Activated CD4-positive, alpha-beta memory T cell treated with anti-CD3 and anti-CD28 coated beads for 36 hours (primary cell): ENCODE measurements at regions not wholly inside any gene's neighbourhood (a gene's known extent, or its start where the extent isn't known, plus 50 kb on each side); places are given as distances from the start of the nearest gene placed in this dataset.

Experiments
- CTCF ChIA-PET: fragments of 350-600 bp; sonication (Branson Sonifier 250); formaldehyde crosslinking; loops from one replicate; lab custom pipeline; 2021; ENCODE audit warnings: antibody characterized with exemption, inconsistent platforms; lab: Charles Lee
- POLR2A ChIA-PET: fragments of 350-600 bp; sonication (Branson Sonifier 250); formaldehyde crosslinking; loops from one replicate; lab custom pipeline; 2021; ENCODE audit warnings: antibody characterized with exemption; lab: Charles Lee
- DNase-seq: peaks from one replicate; pipeline ENCODE4 v3.0.0-alpha.2; 2020
- H3K27ac Mint-ChIP-seq: one replicate; pipeline ENCODE4 v1.8.0; 2021; ENCODE audit warnings: mixed read lengths
- H3K27me3 Mint-ChIP-seq: one replicate; pipeline ENCODE4 v1.8.0; 2021; ENCODE audit warnings: mixed read lengths
- H3K36me3 Mint-ChIP-seq: one replicate; pipeline ENCODE4 v1.8.0; 2021; ENCODE audit warnings: mixed read lengths
- H3K4me1 Mint-ChIP-seq: one replicate; pipeline ENCODE4 v1.8.0; 2021; ENCODE audit warnings: low read depth, mixed read lengths
- H3K4me3 Mint-ChIP-seq: one replicate; pipeline ENCODE4 v1.8.0; 2021; ENCODE audit warnings: mild to moderate bottlenecking, mixed read lengths
- H3K9me3 Mint-ChIP-seq: one replicate; pipeline ENCODE4 v1.8.0; 2021; ENCODE audit warnings: mixed read lengths
- intact Hi-C: fragments of 100-400 bp; cut with micrococcal nuclease; formaldehyde crosslinking; loops from one replicate; pipeline ENCODE4 v1.15.1; 2023

DNA sequence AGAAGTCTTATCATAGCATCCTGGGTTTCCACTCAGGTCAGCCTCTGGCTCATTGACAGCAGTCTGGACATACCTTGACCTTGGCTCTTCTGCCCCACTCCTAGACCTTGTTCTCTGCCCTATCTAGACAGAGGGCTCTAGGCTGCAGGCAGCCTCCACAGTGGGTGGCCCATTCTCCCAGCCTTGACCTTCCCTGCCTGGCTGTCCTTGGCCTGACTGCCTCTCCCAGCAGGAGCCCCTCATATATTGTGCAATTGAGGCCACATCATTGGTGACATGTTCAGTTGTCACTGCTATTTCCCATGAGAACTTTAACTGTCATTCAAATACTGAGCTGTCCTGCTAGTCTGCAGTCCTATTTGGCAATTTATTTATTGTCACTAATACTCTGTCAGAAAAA is 503.4 kb downstream of the PLXNA4 start:
- Mint-ChIP-seq H3K27ac (no peak overlapping the region), H3K36me3 (no peaks in the 10 kb centered on the region), H3K27me3 (peaks cover under 1% of the 10 kb centered on the region), H3K4me3 (no peak overlapping the region), H3K4me1 (no peaks in the 10 kb centered on the region), H3K9me3 (no peaks in the 10 kb centered on the region)
- intact Hi-C loops, result no loop called here
- no peak for DNase-seq
- POLR2A ChIA-PET, result no interaction called here
- CTCF ChIA-PET, result no interaction called here

DNA sequence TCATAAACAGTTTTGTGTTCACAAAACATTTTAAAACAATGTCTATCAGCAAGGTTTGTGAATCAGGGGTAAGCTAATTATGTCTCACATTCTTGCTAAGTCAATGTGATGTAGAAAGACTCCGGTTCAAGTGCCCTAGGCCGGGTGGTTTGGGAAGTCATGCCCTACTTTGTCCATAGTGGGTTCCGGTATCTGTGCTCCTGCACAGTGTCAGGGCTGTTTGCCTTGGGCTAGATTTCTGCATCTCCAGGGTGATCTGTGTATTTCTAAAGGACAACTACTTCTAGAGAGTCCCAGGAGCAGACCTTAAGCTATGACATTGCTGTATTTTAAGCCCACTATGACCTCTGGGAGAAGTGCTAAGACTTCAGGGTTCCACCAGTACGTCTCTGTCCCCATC is 504.1 kb downstream of the PLXNA4 start:
- H3K27ac Mint-ChIP-seq, result no peak overlapping the region
- no peak overlapping the region for H3K4me3 Mint-ChIP-seq
- no peaks in the 10 kb centered on the region for H3K36me3 Mint-ChIP-seq
- H3K9me3 Mint-ChIP-seq, result no peaks in the 10 kb centered on the region
- DNase-seq, result no peak
- POLR2A ChIA-PET, result no interaction called here
- no peaks in the 10 kb centered on the region for H3K27me3 Mint-ChIP-seq
- intact Hi-C loops, result no loop called here
- CTCF ChIA-PET, result no interaction called here
- H3K4me1 Mint-ChIP-seq, result no peaks in the 10 kb centered on the region

DNA sequence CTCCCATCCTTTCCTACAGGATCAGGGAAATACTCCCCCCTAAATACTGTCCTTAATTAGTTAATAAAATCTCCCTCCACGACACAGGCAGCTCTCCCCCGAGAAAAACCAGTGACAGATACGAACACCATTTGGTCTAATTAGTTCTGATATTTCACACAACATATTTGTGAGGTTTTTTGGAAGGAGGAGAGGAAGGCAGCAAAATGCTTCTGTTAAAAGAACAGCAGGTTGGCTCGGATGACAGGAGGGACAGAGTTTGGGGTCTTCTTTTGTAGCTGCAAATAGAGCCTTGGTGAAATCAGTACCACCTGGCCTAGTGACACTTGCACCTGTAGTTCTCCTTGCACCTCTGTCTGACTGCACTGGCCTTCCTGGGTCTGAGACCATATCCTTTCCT is 507.0 kb downstream of the PLXNA4 start:
- intact Hi-C loops, result no loop called here
- Mint-ChIP-seq H3K9me3 (no peaks in the 10 kb centered on the region), H3K4me1 (no peaks in the 10 kb centered on the region), H3K27me3 (no peaks in the 10 kb centered on the region), H3K36me3 (no peaks in the 10 kb centered on the region), H3K27ac (no peak overlapping the region), H3K4me3 (no peak overlapping the region)
- ChIA-PET CTCF (no interaction called here), POLR2A (no interaction called here)
- no peak for DNase-seq

DNA sequence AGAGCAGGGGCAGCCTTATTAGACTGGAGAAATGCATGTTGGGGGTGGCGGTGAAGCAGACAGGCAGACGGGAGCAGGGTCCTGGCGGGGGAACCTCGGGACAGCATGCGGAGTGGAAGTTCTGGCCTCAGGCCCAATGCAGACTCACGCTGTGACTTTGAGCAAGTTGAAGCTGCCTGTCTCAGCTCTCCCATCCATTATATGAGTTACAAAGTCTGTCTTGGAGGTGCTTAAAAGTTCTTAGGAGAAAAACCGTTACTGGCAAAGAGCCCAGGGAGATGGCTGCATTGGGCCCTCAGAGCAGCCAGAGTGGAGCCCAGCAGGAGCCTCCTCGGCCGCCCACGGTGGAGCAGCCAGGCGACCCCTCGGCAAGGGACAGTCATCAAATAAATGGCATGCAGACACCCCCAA is 509.5 kb downstream of the PLXNA4 start:
- Mint-ChIP-seq H3K4me1 (no peaks in the 10 kb centered on the region), H3K4me3 (no peak overlapping the region), H3K27me3 (no peaks in the 10 kb centered on the region), H3K36me3 (no peaks in the 10 kb centered on the region), H3K9me3 (no peaks in the 10 kb centered on the region), H3K27ac (no peak overlapping the region)
- intact Hi-C loops, result no loop called here
- POLR2A ChIA-PET, result no interaction called here
- CTCF ChIA-PET, result no interaction called here
- DNase-seq, result no peak

DNA sequence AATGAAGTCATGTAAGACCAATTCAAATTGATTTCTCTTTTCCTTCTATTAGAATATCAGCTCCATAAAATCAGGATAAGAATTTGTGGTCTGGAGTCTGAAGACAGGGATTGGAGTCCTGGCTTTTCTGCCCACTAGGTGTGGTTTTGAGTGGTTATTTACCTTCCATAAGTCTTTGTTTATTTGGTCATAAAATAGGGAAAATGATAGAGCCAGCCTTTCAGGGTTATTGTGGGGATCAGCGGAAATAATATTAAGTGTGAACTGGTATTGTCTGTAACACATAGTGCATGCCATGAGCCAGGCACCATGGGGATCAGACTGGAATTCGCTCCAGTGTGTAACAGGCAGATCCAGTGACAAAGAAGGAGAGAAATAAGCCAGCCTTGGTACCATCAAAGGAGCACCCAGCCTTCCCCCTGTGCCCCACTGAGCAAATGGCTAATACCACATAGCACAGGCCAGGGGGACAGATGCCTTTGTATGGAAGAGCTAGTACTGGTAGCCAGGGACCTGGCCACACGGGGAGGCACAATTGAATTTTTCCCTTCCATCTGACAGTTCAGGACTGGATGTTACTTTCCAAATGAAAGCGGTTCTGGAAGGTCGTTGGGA is 509.7 kb upstream of the PODXL start:
- no peaks in the 10 kb centered on the region for H3K36me3 Mint-ChIP-seq
- no peaks in the 10 kb centered on the region for H3K27me3 Mint-ChIP-seq
- no peak overlapping the region for H3K27ac Mint-ChIP-seq
- ChIA-PET POLR2A (no interaction called here), CTCF (no interaction called here)
- no peak for DNase-seq
- H3K9me3 Mint-ChIP-seq, result no peaks in the 10 kb centered on the region
- intact Hi-C loops, result no loop called here
- H3K4me3 Mint-ChIP-seq, result no peak overlapping the region
- H3K4me1 Mint-ChIP-seq, result no peaks in the 10 kb centered on the region

DNA sequence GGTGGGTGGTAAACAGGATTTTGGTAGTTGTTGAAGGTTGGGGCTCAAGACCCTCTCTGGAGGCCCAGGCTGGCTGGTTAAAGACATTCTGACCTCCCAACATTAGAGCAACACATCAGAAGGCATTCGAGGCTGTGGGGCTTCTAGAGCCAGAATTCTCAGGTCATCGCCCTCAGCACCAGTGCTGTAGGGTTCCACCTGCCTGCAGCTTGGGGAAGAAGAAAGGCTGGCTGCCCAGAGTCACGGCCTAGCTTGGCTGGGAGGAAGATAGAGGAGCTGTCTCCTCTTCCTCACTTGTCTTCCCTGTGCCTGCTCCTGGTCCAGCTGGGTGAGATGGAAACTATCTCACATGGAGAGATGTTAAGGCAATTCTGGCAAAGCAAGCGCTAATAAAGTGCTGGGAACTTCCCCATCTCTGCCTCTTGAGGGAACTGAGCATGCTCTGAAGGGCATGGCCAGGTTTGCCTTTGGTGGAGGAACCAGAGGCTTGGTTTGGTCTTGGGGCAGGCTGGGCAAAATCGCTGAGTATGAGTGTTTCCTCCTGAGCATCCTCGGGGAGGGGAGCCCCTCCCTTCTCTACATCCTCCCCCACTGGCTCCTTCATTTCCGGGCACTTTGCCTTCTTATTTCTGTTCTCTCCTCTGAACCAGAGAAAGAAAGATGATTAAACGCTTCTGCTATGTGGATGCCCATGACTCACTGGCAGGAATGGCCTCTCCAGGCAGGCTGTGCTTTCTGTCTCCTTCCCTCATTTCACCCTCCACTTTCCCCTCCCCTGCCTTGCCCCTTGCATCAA is 509.0 kb upstream of the PODXL start:
- intact Hi-C loops, result no loop called here
- Mint-ChIP-seq H3K27me3 (no peaks in the 10 kb centered on the region), H3K4me3 (no peak overlapping the region), H3K9me3 (no peaks in the 10 kb centered on the region), H3K36me3 (no peaks in the 10 kb centered on the region), H3K4me1 (no peaks in the 10 kb centered on the region), H3K27ac (no peak overlapping the region)
- ChIA-PET POLR2A (no interaction called here), CTCF (no interaction called here)
- DNase-seq, result no peak

DNA sequence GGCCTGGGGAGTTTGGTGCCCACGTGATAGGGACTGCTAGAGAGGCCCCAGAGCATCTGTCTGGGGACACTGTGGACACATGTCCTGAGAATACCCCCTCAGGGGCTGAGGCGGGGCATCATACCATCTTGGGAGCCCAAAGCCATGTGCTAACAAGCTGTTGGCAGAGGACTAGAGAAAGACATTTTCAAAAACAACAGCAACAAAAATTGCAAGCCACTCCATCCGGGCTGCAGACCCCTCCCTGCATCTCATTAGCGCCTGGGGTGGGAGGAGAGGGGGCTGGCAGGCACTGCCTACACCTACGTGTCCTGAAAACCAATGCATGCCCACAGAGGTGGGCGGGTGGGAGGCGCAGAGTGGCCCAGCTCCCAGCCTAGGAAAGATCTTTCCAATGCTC is 507.4 kb upstream of the PODXL start:
- Mint-ChIP-seq H3K9me3 (no peaks in the 10 kb centered on the region), H3K36me3 (no peaks in the 10 kb centered on the region), H3K27ac (no peak overlapping the region), H3K27me3 (peaks cover 3% of the 10 kb centered on the region), H3K4me1 (no peaks in the 10 kb centered on the region), H3K4me3 (no peak overlapping the region)
- DNase-seq, result no peak
- ChIA-PET POLR2A (no interaction called here), CTCF (no interaction called here)
- intact Hi-C loops, result no loop called here

DNA sequence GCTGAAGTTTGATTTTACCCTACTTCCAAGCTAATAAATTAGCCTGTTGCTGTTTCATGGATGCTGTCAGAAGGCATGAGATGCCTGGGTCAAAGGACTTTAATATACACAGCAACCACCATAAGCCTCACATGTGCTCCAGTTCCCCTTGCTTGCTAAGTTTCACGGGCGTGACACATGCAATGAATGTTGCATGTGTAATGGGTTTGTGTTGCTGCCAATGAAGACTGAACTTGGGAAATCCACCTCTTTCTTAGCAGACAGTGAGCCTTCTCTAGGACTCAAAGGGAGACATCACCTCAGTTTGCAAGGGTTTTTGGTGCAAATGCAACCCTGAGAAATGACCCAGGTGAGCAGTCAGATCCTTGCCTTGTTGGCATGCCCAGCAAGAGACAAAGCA is 505.5 kb upstream of the PODXL start:
- Mint-ChIP-seq H3K9me3 (no peaks in the 10 kb centered on the region), H3K36me3 (no peaks in the 10 kb centered on the region), H3K4me3 (no peak overlapping the region), H3K4me1 (no peaks in the 10 kb centered on the region), H3K27me3 (peaks cover 3% of the 10 kb centered on the region), H3K27ac (no peak overlapping the region)
- intact Hi-C loops, result no loop called here
- ChIA-PET CTCF (no interaction called here), POLR2A (no interaction called here)
- no peak for DNase-seq

DNA sequence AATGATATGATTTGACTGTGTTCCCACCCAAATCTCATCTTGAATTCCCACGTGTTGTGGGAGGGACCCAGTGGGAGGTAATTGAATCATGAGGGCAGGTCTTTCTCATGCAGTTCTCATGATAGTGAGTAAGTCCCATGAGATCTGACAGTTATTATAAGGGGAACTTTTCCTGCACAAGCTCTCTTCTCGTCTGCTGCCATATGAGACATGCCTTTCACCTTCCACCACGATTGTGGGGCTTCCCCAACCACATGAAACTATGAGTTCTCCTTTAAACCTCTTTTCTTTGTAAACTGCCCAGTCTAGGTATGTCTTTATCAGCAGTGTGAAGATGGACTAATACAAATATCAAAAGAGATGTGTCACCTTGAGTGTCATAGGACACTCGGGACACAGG is 502.7 kb upstream of the PODXL start:
- Mint-ChIP-seq H3K9me3 (no peaks in the 10 kb centered on the region), H3K4me3 (no peak overlapping the region), H3K27me3 (peaks cover 3% of the 10 kb centered on the region), H3K27ac (no peak overlapping the region), H3K4me1 (no peaks in the 10 kb centered on the region), H3K36me3 (no peaks in the 10 kb centered on the region)
- ChIA-PET POLR2A (no interaction called here), CTCF (no interaction called here)
- intact Hi-C loops, result no loop called here
- no peak for DNase-seq

DNA sequence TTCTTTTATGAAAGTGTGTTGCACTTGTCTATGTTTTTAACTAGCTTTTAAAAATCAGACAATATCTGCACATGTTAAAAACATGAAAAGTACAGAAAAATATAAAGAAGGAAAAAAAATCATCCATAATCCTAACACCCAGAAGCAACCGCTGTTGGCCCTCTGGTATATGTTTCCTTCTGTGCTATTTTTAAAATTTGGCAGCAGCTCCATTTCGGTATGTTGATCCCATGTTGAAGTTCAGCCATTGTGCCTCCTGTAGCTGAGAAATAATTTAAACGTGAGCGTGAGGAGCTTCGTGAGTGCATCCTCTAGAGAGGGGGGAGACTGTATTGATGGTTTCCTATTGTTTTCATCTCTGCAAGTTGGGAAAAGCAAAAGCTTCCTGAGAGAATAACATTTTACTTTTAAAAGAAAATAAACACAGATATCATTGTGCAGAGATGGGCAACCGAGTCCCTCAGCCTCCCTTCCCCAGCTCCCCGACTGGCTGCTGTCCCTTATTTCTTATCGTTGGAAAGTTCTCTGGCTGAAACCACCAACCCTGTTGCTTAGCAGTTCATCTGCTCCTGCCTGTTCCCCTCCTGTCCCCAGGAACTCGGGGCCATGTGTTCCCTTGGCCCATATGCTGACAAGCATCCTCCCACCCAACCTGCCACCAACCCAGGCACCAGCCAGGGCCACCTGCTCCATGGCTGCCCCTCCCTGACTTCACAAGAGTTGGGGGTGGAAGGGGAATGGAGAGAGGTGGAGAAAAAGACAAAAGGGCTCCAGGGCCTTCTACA is 499.1 kb upstream of the PODXL start:
- CTCF ChIA-PET, result interaction anchor here (1.3 kb wide), 1 partner anchor 9 kb away, joined by 3 read pairs; no protein-coding TSS in a partner anchor
- Mint-ChIP-seq H3K4me3 (no peak overlapping the region), H3K9me3 (no peaks in the 10 kb centered on the region), H3K27ac (no peak overlapping the region), H3K27me3 (peaks cover 3% of the 10 kb centered on the region), H3K36me3 (no peaks in the 10 kb centered on the region), H3K4me1 (no peaks in the 10 kb centered on the region)
- POLR2A ChIA-PET, result no interaction called here
- no peak for DNase-seq
- intact Hi-C loops, result no loop called here

DNA sequence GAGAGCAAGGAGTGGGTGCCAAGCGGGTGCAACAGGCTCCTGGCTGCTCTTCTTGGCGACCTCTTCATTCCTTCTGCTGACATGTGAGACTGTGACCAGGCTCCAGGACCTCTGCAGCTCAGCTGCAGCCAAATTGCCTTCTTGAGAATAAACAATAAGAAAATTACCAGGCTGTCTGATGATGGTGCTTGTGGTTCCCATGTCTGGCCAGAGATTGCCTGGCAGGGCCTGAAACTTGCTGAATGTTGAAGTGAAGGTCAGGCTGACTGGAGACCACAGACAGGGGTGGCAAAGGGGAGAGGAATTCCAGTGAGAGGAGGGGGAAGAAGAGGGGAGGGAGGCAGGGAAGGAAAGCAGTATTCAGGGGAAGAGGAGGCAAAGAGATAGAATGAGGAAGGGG is 497.4 kb upstream of the PODXL start:
- Mint-ChIP-seq H3K9me3 (no peaks in the 10 kb centered on the region), H3K36me3 (no peaks in the 10 kb centered on the region), H3K4me3 (no peak overlapping the region), H3K4me1 (no peaks in the 10 kb centered on the region), H3K27me3 (peaks cover 4% of the 10 kb centered on the region), H3K27ac (no peak overlapping the region)
- DNase-seq, result no peak
- ChIA-PET POLR2A (no interaction called here), CTCF (no interaction called here)
- intact Hi-C loops, result no loop called here

DNA sequence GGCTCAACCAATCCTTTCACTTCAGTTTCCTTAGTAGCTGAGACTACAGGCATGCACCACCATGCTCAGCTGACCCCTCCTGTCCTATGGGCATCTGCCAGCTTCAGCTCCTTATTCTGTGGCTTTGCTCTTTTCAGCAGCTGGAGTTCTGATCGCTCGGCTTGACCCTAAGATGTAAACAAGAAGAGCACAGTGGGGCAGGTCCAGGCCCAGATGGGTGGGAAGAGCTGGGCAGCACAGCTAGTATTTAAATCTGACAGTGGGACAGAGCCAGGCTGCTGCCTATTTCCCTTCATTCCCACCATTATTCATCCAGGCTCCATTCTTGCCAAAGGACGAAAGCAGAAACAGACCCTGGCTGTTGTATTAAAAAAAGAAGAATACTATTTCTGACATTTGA is 494.9 kb upstream of the PODXL start:
- Mint-ChIP-seq H3K27ac (no peak overlapping the region), H3K4me3 (no peak overlapping the region), H3K36me3 (no peaks in the 10 kb centered on the region), H3K4me1 (no peaks in the 10 kb centered on the region), H3K9me3 (no peaks in the 10 kb centered on the region), H3K27me3 (peaks cover 4% of the 10 kb centered on the region)
- ChIA-PET CTCF (interaction anchor here (0.6 kb wide), 1 partner anchor 1988 kb away, joined by 3 read pairs; no protein-coding TSS in a partner anchor), POLR2A (no interaction called here)
- DNase-seq, result no peak
- intact Hi-C loops, result no loop called here
